SW480 (cell line): ENCODE measurements at regions not wholly inside any gene's neighbourhood (a gene's known extent, or its start where the extent isn't known, plus 50 kb on each side); places are given as distances from the start of the nearest gene placed in this dataset.

Experiments
- DNase-seq: peaks from one replicate; pipeline ENCODE4 v3.0.0-alpha.2; 2016; ENCODE audit warnings: low spot score

GRCh38 chr5:133736512-133736911, 124.2 kb upstream of the FSTL4 start:
- no peak for DNase-seq

GRCh38 chr5:133735346-133735745, 123.0 kb upstream of the FSTL4 start:
- peak; percentile 52 for DNase-seq

GRCh38 chr5:133734916-133735315, 122.6 kb upstream of the FSTL4 start:
- no peak for DNase-seq

DNA sequence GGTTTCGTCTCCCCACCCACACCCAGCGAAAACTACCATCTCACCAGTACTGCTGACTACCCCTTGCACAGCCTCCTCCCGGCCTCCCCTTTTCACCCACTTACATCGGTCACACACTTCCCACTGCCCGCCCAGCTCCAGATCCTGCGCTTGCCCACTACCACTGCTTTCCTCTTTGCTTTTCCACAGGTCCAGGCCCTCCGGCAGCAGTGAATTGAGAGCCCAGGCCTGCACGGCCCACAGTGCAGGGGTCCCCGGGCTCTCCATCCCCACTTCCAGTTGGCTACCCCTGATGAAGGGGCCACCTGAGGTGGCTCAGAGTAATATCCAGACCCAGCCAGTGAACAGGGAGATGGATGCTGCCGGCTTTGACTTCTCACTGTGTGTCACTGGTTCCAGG, 120.2 kb upstream of the FSTL4 start:
- DNase-seq = no peak

DNA sequence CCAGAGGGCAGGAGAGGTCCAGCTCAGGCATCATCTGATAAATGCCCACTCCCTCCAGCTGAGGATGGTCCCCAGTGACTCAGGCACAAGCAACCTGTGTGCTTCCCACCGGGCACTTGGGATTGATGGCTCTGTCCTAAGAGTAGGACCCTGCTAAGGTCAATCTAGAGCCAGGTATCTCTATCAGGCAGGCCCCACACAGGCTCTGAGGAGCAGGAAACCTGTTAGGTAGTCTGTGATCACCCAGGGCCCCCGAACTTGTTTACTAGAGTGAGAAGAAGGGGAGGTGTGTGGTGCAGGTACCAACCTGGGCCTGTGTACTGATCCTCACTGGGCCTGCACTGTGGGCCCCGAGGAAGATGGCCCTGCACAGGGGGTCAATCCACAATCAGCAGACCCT, 119.6 kb upstream of the FSTL4 start:
- DNase-seq = no peak

DNA sequence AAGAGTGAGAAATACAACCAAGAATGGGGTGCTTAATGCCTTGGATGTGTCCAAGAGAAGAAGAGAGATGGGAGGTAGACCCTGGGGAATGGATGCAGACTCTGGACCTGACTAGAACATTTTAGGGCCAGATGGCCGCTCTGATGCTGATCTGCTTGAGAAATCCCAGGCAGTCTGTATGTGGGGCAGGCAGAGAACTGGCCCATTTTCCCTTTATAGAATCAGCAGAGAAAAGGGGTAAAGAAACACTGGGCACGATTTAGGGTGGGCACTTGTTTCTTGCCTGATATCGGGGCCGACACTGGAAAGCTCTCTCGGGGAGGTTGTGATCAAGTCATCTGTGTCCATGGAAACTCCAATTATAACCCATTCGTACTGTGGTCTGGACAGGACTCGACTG, 118.5 kb upstream of the FSTL4 start:
- DNase-seq = no peak

DNA sequence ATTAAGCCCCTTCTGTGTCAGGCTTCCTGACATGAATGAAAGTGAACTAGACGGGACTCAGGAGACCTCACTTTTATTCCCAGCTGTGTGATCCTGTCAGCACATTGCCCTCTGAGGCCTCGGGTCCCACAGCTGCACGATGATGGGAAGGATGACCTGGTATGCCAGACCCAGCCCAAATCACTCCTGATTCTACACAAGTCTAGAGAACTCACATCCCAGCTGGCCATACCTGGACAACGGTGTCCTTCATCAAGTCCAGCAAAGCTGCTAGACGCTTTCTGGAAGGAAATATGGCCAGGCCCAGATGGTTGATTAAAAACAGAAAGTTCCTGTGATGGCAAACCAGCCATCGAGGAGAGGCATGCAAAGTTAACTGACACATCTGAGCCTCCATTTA, 118.0 kb upstream of the FSTL4 start:
- no peak for DNase-seq

- no peak for DNase-seq
Observed at GRCh38 chr5:133729800-133730199, 117.5 kb upstream of the FSTL4 start.

DNA sequence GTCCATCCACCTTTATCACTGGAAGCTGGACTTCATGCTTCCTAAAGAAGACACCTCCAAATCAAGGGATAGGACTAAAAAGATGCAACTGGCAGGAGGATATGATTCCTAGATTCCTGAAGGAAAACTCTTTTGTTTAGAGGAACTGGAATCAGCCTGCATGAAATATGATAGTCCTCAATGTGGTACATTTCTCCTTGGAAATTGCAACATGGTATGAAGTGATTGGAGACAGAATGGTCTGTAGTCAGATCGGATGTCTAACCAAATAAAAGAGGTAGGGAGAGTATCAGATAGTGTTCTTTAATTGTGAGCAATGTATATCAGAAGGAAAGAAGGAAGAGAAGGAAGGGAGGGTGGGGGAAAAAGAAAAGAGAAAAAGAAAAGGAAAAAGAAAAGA, 116.1 kb upstream of the FSTL4 start:
- no peak for DNase-seq

- no peak for DNase-seq
Observed at GRCh38 chr5:133727636-133728035, 115.3 kb upstream of the FSTL4 start.

- DNase-seq = no peak
Observed at GRCh38 chr5:133723651-133724366, 111.5 kb upstream of the FSTL4 start.

DNA sequence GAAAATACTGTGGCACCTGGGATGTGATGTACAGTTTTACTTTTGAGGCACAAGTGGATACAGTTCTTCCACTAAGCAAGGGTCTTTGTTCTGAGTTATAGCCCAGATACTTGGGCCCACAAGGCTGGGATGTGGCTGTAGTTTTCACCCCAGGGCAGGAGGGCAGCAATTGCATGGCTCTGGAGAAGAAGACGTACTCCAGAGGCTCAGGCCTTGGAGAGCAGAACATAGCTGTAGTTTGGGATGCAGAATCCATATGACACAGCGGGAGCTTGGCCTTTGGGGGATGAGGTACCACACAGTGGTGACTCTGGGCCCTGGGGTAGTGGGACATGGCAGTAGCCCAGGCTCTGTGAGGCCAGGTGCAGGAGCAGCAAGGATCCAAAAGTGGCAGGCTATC, 110.8 kb upstream of the FSTL4 start:
- no peak for DNase-seq

GRCh38 chr5:133721365-133721764, 109.0 kb upstream of the FSTL4 start:
- DNase-seq = no peak

- no peak for DNase-seq
Observed at GRCh38 chr5:133718457-133718856, 106.1 kb upstream of the FSTL4 start.

DNA sequence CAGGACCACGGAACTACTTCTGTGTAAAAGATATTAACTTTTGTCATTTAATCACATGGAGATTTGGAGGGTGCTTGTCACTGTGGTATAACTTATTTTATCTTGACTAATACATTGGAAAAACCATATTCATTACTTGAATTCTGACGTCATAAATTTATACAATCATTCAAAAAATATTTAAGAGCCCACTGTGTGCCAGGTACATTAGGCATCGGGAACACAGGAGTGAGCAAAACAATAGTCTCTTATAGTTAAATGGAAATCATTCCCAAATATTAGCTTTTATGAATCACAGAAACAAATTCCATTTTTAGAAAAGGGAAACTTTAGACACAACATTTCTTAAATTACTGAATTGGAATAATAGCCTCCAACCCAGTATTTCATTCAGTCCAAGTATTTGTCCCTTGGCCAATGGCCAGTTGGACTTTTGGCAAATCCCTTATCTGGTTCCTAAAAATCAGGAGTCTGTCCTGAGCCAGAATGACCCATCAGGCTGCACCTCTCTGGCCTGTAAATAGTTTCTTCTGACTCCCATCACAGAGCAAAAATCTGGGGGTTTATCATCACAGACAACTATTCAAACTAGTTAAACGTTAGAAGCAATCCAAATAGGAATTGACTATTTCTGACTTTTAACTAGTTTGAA, 104.3 kb upstream of the FSTL4 start:
- DNase-seq = no peak

DNA sequence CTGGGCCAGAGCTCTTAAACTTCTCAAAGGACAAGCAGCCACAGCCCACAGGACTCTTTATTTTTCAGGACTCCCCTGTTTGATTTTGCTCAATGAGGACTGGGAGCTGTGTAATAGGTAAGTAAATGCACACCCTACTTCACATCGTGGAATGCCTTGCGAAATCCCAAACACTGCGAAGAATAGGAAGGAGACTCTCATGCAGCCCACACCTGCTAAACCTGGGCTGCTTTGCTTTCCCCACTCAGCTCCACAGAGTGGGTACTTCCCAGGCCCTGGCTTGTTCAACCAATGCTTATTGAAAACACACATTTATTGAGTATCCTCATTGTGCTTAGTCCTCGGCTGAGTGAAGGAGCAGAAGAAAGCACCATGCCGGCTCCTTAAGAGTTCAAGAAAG, 103.3 kb upstream of the FSTL4 start:
- DNase-seq = no peak

DNA sequence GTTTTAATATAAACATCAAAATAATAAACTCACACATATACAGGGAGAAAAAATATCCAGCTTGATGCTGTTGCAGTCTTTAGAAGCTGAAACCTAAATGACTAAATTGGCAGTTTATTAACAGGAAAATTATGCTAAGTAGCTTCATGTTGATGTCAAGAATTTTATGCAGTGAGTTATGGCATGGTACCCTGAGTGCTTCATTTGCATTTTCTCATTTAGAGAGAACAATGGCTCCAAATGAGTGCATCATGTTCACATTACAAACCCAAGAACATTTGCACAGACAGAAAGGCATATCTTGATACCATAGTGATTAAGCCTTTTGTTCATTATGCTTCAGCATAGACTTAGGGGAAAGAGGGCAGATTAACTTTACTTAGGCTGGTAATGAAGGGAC, 102.9 kb upstream of the FSTL4 start:
- no peak for DNase-seq

GRCh38 chr5:133714161-133714915, 102.0 kb upstream of the FSTL4 start:
- no peak for DNase-seq

DNA sequence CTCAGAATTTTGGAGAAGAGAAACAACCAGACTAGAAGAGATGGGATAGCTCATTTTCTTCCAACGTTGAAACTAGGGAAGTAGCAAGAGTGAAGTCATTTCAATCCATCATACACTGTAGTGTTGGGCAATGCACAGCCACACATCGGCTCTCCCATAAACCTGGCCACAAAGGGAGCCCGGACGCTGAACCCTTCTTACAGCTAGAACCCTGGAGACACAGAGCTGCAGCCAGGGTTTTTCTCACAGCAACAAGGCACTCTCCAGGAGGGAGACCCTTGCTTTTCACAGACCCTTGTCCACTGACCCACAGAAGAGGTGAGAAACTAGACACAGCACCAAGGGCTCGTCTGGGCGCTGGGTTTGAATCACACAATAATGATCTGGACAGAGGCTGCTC, 101.4 kb upstream of the FSTL4 start:
- DNase-seq = no peak

- DNase-seq = no peak
Observed at GRCh38 chr5:133713209-133713608, 100.9 kb upstream of the FSTL4 start.

- no peak for DNase-seq
Observed at GRCh38 chr5:133712562-133712961, 100.2 kb upstream of the FSTL4 start.

GRCh38 chr5:133709209-133709725, 96.9 kb upstream of the FSTL4 start:
- DNase-seq = no peak

GRCh38 chr5:133708331-133708850, 96.0 kb upstream of the FSTL4 start:
- DNase-seq = no peak
